Ovary (tissue), 3 donors: ENCODE measurements at regions not wholly inside any gene's neighbourhood (a gene's known extent, or its start where the extent isn't known, plus 50 kb on each side); places are given as distances from the start of the nearest gene placed in this dataset.

Experiments used
- CTCF ChIP-seq, 3 donors: fragments of 450-650 bp in 2 of 3; fragments of 200-600 bp in 1 of 3; IDR thresholded peaks; one replicate each; pipeline versions ENCODE4 v1.5.1 to v1.8.0; 2016 to 2022; ENCODE audit warnings: antibody characterized with exemption in 3 of 3, mild to moderate bottlenecking in 1 of 3
- EP300 ChIP-seq: sonication (generic); formaldehyde crosslinking; IDR thresholded peaks from one replicate; pipeline ENCODE4 v1.6.1; 2017; ENCODE audit warnings: antibody characterized with exemption
- POLR2A ChIP-seq: fragments of 450-650 bp; IDR thresholded peaks from one replicate; pipeline ENCODE4 v1.6.1; 2017; ENCODE audit warnings: antibody characterized with exemption, mild to moderate bottlenecking, moderate library complexity
- donor health status: DM: no; HTN: no; CAD: no.

- no peak for TF ChIP-seq CTCF (IDR thresholded peaks at IDR 0.05)
- no peak for TF ChIP-seq POLR2A
- no peak for TF ChIP-seq EP300
Observed at GRCh38 chr2:224157655-224158054, 118.6 kb upstream of the SERPINE2 start.
